GM19397 (cell line): ENCODE measurements at regions not wholly inside any gene's neighbourhood (a gene's known extent, or its start where the extent isn't known, plus 50 kb on each side); places are given as distances from the start of the nearest gene placed in this dataset.
"Not testable (repeated sequence)": the region's sequence is repeated elsewhere in the genome, so short reads cannot be mapped to it uniquely, and the experiment has no call there.

Source experiments
- ATAC-seq: cut with Tn5 transposase; IDR thresholded peaks from one replicate; pipeline ENCODE4 v1.9.1; 2021; ENCODE audit warnings: mild to moderate bottlenecking, moderate library complexity; ENCODE audit not compliant: unreplicated experiment

DNA sequence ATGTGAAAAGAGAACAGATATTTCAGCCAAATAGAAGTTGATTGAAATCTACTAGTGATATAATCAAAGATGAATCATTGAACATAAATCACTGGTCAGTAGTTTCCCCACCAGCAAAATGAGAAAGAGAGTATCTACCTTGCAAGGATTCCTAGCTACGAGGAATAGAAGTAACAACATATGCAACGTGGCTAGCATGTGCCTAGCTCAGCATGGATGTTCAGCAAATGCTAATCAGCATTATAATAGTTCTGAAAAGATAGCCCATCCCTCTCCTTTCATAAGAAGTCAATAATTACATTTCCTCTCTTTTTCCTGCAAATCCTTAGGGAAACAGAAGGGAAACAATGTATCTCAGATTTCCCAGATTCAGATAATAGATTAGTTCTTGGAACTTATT lies 417.2 kb downstream of the SATB2 start:
- no peak for ATAC-seq

- not testable (repeated sequence) for ATAC-seq
Observed at GRCh38 chr2:199033761-199034160, 424.0 kb downstream of the SATB2 start.

DNA sequence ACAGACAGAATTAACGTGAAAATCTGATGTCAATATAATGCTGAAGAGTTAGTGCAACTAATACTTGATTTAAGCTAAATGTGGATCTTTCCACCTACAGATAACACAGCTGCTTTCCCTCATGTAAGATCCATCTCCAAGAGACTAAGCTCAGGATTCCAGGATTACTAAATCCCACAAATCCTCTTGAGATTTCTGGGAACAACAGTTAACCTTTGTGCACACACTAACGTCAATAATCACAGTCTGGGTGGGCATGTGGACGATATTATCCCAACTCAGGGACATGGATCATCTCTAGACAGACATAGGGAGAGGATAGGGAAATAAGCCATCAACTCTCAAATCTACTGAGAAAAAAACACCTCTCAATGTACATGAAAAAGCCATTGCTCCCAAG lies 432.6 kb downstream of the SATB2 start:
- ATAC-seq: no peak

DNA sequence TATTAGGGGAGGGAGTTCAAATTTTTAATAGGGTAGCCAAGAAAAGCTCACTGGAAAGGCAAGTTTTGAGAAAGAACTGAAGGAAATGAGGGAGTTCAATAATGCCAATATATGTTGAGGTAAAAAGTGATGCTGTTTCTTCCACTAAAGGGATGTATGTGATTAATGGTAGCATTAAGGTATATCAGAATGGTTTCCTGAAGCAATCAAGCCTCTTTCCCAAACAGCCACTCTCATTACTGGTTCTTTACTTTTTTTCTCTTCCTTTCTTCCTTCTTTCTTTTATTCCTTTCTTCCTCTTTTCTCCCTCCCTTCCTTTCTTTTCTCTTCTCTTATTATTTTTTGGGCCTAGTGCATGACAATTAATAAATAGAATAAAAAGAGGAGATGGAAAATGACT lies 433.5 kb downstream of the SATB2 start:
- no peak for ATAC-seq

GRCh38 chr2:199019898-199020507 lies 437.7 kb downstream of the SATB2 start:
- no peak for ATAC-seq

GRCh38 chr2:199018826-199019225 lies 438.9 kb downstream of the SATB2 start:
- ATAC-seq: no peak

- ATAC-seq: no peak
Observed at GRCh38 chr2:199015072-199015471, 442.7 kb downstream of the SATB2 start.

DNA sequence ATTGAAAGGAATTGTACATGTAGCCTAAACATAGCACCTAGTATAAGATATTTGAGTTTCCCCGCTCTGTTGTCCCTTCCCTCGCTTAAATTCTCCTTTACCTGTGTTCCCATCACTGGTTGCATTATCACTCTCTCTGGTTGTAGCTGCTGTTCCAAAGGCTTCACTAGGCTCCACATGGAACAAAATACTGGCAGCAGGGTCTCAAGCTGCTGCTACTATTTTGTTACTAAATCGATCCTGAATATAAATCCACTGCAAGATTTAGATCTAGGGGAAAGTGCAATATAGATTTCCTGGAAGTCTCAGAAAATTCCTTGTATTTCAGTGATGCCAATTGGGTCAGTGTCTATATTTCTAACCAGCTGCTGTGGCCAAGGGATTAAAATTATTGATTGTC lies 443.5 kb downstream of the SATB2 start:
- no peak for ATAC-seq

DNA sequence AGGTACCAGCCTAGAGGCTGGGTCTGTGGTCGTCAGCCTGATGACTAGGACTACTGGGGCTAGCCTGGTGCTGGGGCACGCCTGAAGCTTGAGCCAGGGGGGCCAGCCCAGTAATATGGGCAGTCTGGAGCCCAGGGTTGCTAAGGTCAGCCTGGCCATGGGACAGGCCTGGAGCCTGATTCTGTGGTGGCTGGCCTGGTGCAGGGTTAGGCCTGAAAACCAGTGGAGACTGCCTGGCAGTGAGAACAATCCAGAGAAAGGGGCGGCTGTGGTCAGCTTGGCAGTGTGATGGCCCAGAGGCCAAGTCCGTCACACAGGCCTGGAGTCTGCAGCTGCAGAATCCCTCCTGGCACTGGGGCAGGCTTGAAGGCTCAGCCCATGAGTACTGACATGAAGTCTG lies 445.8 kb downstream of the SATB2 start:
- no peak for ATAC-seq

- no peak for ATAC-seq
Observed at GRCh38 chr2:198994678-198995077, 463.1 kb downstream of the SATB2 start.

DNA sequence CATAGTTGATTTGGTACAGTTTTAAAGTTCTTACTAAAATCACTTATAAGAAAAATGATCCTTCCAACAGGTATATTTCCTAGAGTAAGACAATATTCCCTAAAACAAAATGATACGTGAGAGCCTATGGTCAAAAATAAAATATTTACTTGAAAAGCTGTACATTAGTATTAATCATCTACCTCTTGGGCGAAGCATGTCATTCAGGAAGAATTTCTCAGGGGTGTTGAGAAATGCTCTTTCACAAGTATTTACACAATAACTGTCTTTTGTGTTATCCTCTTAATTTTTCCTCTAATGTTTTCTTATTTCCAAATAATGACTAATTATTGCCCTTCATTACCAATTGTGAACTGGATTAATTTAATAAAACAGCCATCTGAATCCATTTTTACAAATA lies 466.3 kb downstream of the SATB2 start:
- ATAC-seq: no peak

DNA sequence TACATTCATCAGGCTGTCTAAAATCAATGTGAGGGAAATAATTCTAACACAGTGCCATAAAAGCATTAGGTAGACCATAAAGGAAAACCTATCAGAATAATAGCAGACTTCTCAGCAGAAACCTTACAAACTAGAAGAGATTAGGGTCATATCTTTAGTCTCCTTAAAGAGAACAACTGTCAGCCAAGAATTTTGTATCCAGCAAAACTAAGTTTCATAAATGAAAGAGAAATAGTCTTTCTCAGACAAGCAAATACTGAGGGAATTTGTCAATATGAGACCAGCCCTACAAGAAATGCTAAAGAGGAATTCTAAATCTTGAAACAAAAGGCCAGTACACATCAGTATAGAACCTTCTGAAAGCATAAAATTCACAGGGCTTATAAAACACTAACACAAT lies 482.0 kb downstream of the SATB2 start:
- ATAC-seq: no peak

- ATAC-seq: no peak
Observed at GRCh38 chr2:198973785-198974184, 484.0 kb downstream of the SATB2 start.

DNA sequence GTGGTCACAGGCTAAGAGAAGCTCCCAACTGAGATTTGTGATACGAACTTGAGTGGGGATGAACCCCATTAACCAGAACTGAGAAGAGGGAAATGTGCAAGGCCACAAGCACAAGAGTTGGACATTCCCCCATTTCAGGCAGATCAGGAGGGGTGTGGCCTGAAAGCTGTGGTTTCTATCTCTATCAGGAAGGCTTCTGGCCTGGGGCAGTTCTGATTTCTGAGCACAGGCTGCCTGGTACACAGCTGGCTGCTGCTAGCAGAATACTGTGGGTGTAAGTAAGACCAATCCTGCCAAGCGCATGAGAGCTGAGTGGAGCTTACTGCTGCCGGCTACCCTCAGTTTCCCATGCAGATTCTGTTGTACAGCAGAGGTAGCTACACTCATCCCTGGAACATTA lies 484.6 kb downstream of the SATB2 start:
- ATAC-seq: no peak

GRCh38 chr2:198968545-198968944 lies 489.2 kb downstream of the SATB2 start:
- no peak for ATAC-seq

GRCh38 chr2:198966269-198966668 lies 491.5 kb downstream of the SATB2 start:
- no peak for ATAC-seq

GRCh38 chr2:198961547-198961946 lies 496.2 kb downstream of the SATB2 start:
- ATAC-seq: no peak

DNA sequence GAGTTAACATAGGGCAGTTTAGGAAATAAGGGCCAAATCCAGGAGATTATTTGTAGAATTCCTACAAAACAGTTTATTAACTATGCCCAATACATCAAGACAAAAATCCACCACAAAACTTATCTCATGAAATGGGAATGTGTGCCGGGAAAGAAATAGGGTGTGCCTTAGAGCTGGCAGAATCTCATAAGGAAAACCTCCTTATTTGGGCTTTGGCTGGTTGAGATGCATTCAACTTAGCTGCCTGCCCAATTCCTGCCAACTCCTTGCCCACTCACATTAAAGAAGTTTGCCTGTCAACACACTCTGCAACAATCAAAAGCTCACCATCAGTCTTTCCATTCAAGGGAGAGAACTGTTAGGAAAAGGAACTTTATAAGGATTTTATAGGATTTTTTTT lies 500.6 kb downstream of the SATB2 start:
- no peak for ATAC-seq

DNA sequence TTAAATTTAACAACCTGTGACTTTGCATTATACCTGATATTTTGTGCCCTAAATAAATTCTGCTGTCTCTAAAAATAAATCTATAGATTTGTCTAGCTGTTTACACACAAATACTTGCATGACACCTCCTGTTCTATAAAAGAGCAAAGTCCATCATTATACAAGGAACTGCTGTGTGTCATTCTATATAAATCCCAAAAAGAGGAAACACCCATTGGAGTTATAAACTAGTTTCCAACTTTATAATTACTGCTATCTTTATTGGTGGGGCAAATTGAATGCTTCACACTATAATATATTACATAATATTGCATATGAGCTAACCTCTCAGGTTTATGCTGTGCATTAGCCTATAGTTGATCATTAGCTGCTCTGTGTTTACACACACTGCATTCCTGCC lies 504.4 kb downstream of the SATB2 start:
- ATAC-seq: no peak

DNA sequence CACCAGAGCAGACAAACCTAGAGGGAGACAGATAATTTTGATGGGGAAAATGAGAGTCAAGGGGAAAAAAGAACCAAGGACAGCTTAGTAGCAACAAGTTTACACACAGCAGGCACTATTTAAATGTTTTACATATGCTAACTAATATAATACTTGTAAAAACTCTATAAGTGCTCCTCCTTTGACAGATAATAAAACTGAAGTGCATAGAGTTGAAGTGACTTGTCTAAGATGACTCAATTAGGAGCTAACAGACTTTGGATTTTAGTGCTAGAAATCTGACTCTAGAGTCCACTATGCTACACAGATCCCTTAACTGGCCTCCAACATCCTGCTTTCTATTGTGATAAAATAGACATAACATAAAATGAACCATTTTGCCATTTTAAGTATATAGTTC lies 506.9 kb downstream of the SATB2 start:
- ATAC-seq: no peak

GRCh38 chr2:198945496-198945895 lies 512.2 kb downstream of the SATB2 start:
- no peak for ATAC-seq

DNA sequence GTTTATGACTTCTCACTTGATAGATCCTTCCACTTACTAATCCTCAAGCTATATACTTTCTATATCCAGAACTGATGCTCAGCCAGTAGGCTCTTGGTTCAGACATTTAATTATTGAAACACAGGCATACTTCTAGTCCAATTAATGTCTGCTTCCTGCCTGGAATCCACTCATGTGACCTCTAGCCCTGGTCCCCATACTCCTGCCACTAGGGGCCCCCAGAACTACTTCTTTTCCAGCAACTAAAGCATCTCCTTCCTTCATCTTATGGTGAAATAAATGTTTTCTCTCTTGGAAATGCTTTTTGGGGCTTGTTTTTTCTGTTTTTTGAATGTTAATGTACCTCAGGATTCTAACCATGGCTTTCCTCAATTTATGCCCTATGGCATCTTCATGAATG lies 527.6 kb downstream of the SATB2 start:
- ATAC-seq: no peak

GRCh38 chr2:198928026-198928425 lies 529.7 kb downstream of the SATB2 start:
- no peak for ATAC-seq
